H1 (cell line): ENCODE measurements at regions not wholly inside any gene's neighbourhood (a gene's known extent, or its start where the extent isn't known, plus 50 kb on each side); places are given as distances from the start of the nearest gene placed in this dataset.

ENCODE experiments used
- CTCF ChIA-PET: fragments of 300-600 bp; sonication (Branson Sonifier 250); formaldehyde crosslinking; loops from one replicate; lab custom pipeline; 2021; ENCODE audit not compliant: partially characterized antibody; lab: Charles Lee
- POLR2A ChIA-PET: fragments of 300-600 bp; sonication (Branson Sonifier 250); formaldehyde crosslinking; loops from one replicate; lab custom pipeline; 2021; ENCODE audit warnings: inconsistent platforms; ENCODE audit not compliant: partially characterized antibody; lab: Charles Lee
- DNase-seq, 2 experiments: peaks; one replicate each; pipeline versions ENCODE4 v3.0.0 to v3.0.0-alpha.2; 2010 to 2022; ENCODE audit warnings: low spot score in 2 of 2, low read depth in 1 of 2, mixed read lengths in 1 of 2
- FAIRE-seq: peaks from 2 replicates; lab custom pipeline; 2011; peaks lifted over from hg19 to GRCh38; lab: Jason Lieb, UNC
- H2AFZ ChIP-seq: 2 replicates; pipeline ENCODE4 v1.8.1; 2012; ENCODE audit warnings: low read length, inconsistent platforms
- H2AK5ac ChIP-seq: 2 replicates; pipeline ENCODE4 v1.6.1; 2013; ENCODE audit warnings: low read depth, low read length
- H2BK120ac ChIP-seq: replicated peaks from 2 replicates; pipeline ENCODE3; 2013; ENCODE audit warnings: low read depth, low read length, inconsistent platforms
- H2BK12ac ChIP-seq: 2 replicates; pipeline ENCODE4 v1.6.1; 2013; ENCODE audit warnings: low read depth, low read length
- H2BK15ac ChIP-seq: 2 replicates; pipeline ENCODE4 v1.6.1; 2013; ENCODE audit warnings: low read length
- H2BK20ac ChIP-seq: 2 replicates; pipeline ENCODE4 v1.6.1; 2013; ENCODE audit warnings: low read length
- H2BK5ac ChIP-seq: 2 replicates; pipeline ENCODE4 v1.6.1; 2013; ENCODE audit warnings: low read depth, low read length
- H3K14ac ChIP-seq: 2 replicates; pipeline ENCODE4 v1.6.1; 2013; ENCODE audit warnings: inconsistent platforms; ENCODE audit not compliant: insufficient read length
- H3K18ac ChIP-seq: 2 replicates; pipeline ENCODE4 v1.6.1; 2013; ENCODE audit warnings: low read length; ENCODE audit errors: extremely low read depth
- H3K23ac ChIP-seq: 2 replicates; pipeline ENCODE4 v1.6.1; 2013; ENCODE audit warnings: inconsistent platforms; ENCODE audit not compliant: insufficient read length
- H3K23me2 ChIP-seq: 2 replicates; pipeline ENCODE4 v1.6.1; 2013; ENCODE audit warnings: low read depth, low read length
- H3K27ac ChIP-seq: 2 replicates; pipeline ENCODE4 v1.6.1; 2011; ENCODE audit warnings: low read depth, low read length, inconsistent platforms
- H3K27me3 ChIP-seq, 4 experiments: replicated peaks in 1 of 4; 1 replicate in 1 of 4; 2 replicates in 3 of 4; pipeline versions ENCODE4 v1.6.1 to v1.8.1; 2011 to 2013; ENCODE audit warnings: low read length in 3 of 4, mild to moderate bottlenecking in 3 of 4, inconsistent platforms in 2 of 4, mixed read lengths in 2 of 4, moderate library complexity in 1 of 4; ENCODE audit not compliant: control insufficient read depth in 3 of 4, insufficient read depth in 3 of 4; ENCODE audit errors: extremely low read depth in 1 of 4
- H3K36me3 ChIP-seq, 4 experiments: 2 replicates each; pipeline versions ENCODE4 v1.6.1 to v1.8.1; 2011 to 2013; ENCODE audit warnings: mild to moderate bottlenecking in 4 of 4, low read length in 3 of 4, moderate library complexity in 2 of 4, control low read depth in 1 of 4, inconsistent platforms in 1 of 4; ENCODE audit not compliant: insufficient read depth in 4 of 4, control insufficient read depth in 2 of 4
- H3K4ac ChIP-seq: replicated peaks from 2 replicates; pipeline ENCODE3; 2013; ENCODE audit warnings: low read length, low read depth, mixed read lengths, inconsistent platforms; ENCODE audit not compliant: insufficient read length
- H3K4me1 ChIP-seq, 4 experiments: replicated peaks in 1 of 4; 1 replicate in 1 of 4; 2 replicates in 3 of 4; pipeline versions ENCODE4 v1.6.1 to v1.8.1; 2011 to 2013; ENCODE audit warnings: low read length in 3 of 4, inconsistent platforms in 2 of 4, mixed read lengths in 1 of 4; ENCODE audit not compliant: insufficient read depth in 4 of 4, control insufficient read depth in 3 of 4
- H3K4me2 ChIP-seq, 2 experiments: 2 replicates each; pipeline versions ENCODE4 v1.6.1 to v1.8.1; 2011 to 2013; ENCODE audit warnings: low read depth in 2 of 2, low read length in 2 of 2, control low read depth in 1 of 2, inconsistent platforms in 1 of 2, mild to moderate bottlenecking in 1 of 2; ENCODE audit not compliant: insufficient read depth in 1 of 2
- H3K4me3 ChIP-seq, 4 experiments: fragments of 200-600, 300-600 bp in 1 of 4; sonication (generic), shearing (Covaris generic), sonication (Bioruptor Twin) in 1 of 4; 2 replicates each; pipeline versions ENCODE4 v1.5.1 to v1.8.1; 2011 to 2016; ENCODE audit warnings: low read length in 4 of 4, low read depth in 3 of 4, control low read depth in 2 of 4, inconsistent platforms in 2 of 4, mild to moderate bottlenecking in 2 of 4, mixed read lengths in 1 of 4, moderate library complexity in 1 of 4; ENCODE audit not compliant: insufficient read depth in 2 of 4; ENCODE audit errors: extremely low read depth in 1 of 4
- H3K56ac ChIP-seq: replicated peaks from 2 replicates; pipeline ENCODE3; 2013; ENCODE audit warnings: low read depth, mild to moderate bottlenecking, mixed read lengths, low read length, inconsistent platforms; ENCODE audit not compliant: insufficient read length
- H3K79me1 ChIP-seq: 2 replicates; pipeline ENCODE4 v1.6.1; 2013; ENCODE audit warnings: low read depth, low read length, control low read depth
- H3K79me2 ChIP-seq, 2 experiments: 2 replicates each; pipeline versions ENCODE4 v1.6.1 to v1.8.1; 2012 to 2013; ENCODE audit warnings: low read length in 2 of 2, mild to moderate bottlenecking in 2 of 2, inconsistent platforms in 1 of 2; ENCODE audit not compliant: insufficient read depth in 2 of 2, control insufficient read depth in 1 of 2
- H3K9ac ChIP-seq, 4 experiments: replicated peaks in 1 of 4; 1 replicate in 1 of 4; 2 replicates in 3 of 4; pipeline versions ENCODE4 v1.6.1 to v1.8.1; 2011 to 2013; ENCODE audit warnings: low read depth in 3 of 4, low read length in 3 of 4, control low read depth in 2 of 4, mild to moderate bottlenecking in 2 of 4, moderate library complexity in 2 of 4, inconsistent platforms in 1 of 4; ENCODE audit errors: extremely low read depth in 1 of 4
- H3K9me3 ChIP-seq, 2 experiments: 2 replicates each; pipeline versions ENCODE4 v1.6.1 to v1.8.1; 2012 to 2013; ENCODE audit warnings: mild to moderate bottlenecking in 2 of 2, moderate library complexity in 2 of 2, control low read depth in 1 of 2, inconsistent platforms in 1 of 2, low read depth in 1 of 2, low read length in 1 of 2, mixed read lengths in 1 of 2; ENCODE audit not compliant: insufficient read depth in 2 of 2
- H4K20me1 ChIP-seq, 2 experiments: replicated peaks in 1 of 2; 2 replicates each; pipeline versions ENCODE3 to v1.8.1; 2011 to 2013; ENCODE audit warnings: inconsistent platforms in 2 of 2, low read length in 2 of 2, mild to moderate bottlenecking in 1 of 2; ENCODE audit not compliant: insufficient read depth in 2 of 2, control insufficient read depth in 1 of 2
- H4K5ac ChIP-seq: 2 replicates; pipeline ENCODE4 v1.6.1; 2013; ENCODE audit warnings: low read length, low read depth, mixed read lengths, inconsistent platforms; ENCODE audit not compliant: insufficient read length
- H4K8ac ChIP-seq: 2 replicates; pipeline ENCODE4 v1.8.0; 2013; ENCODE audit warnings: mild to moderate bottlenecking, moderate library complexity, low read length, inconsistent platforms; ENCODE audit not compliant: insufficient read depth; ENCODE audit errors: extremely low read depth
- H4K91ac ChIP-seq: replicated peaks from 2 replicates; pipeline ENCODE3; 2013; ENCODE audit warnings: low read length, mixed read lengths, inconsistent platforms; ENCODE audit not compliant: insufficient read length
- KDM5A ChIP-seq: fragments of 200-600 bp; IDR thresholded peaks from 2 replicates; pipeline ENCODE4 v1.7.1; 2012; ENCODE audit warnings: mild to moderate bottlenecking, low read length, inconsistent platforms, mixed read lengths
- WGBS, 2 experiments: shearing (Covaris generic) in 1 of 2; methylation state at CpG; one replicate each; pipeline versions ENCODE4 v1.1.6 to v1.1.7; 2013 to 2015; ENCODE audit warnings: low lambda C conversion rate in 2 of 2, mixed read lengths in 2 of 2, inconsistent platforms in 1 of 2, low coverage in 1 of 2, missing lambda C conversion rate in 1 of 2; ENCODE audit not compliant: insufficient replicate concordance in 2 of 2, insufficient coverage in 1 of 2, insufficient read length in 1 of 2; ENCODE audit errors: extremely low coverage in 1 of 2, missing lambda C conversion rate in 1 of 2; 5-methylcytosine and 5-hydroxymethylcytosine counted together

DNA sequence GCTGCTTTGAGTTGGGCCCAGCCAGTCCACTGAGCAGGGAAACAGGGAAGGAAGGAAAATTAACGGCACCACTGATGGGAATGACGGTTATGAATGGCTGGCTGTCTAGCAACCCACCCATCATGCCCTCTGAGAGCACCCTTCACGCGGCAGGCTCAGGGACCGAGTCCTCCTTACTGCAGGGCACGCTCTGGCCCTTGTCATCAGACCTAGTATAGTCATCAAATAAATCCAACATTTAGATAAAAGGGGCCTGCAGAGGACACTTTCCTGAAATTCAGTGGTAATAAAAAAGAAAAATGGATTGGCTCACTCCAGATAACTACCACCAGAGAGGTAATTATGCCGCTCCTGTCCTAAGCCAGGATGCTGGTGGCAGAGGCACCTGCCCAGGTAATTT lies 509.4 kb downstream of the MATN1 start:
- DNase-seq (no peak), FAIRE-seq (no peak)
- WGBS, 2 experiments: 81% methylated on average over 7 of the region's 7 CpGs; no CpG with 5 or more reads in 1 of the 2 experiments
- H2AFZ ChIP-seq: no peak overlapping the region
- H2BK120ac ChIP-seq: no peak overlapping the region
- no peaks in the 10 kb centered on the region for H3K23me2 ChIP-seq
- H4K8ac ChIP-seq: no peak overlapping the region
- H2BK5ac ChIP-seq: no peak overlapping the region
- no peak overlapping the region for H2BK15ac ChIP-seq
- H3K14ac ChIP-seq: no peak overlapping the region
- no peaks in the 10 kb centered on the region for H3K36me3 ChIP-seq
- H3K79me2 ChIP-seq: peaks cover 0 to 3% of the 10 kb centered on the region in 2 experiments; a peak in 1 of 4 replicates
- no peak overlapping the region for H3K23ac ChIP-seq
- no peak overlapping the region for H3K4ac ChIP-seq
- peaks cover 0 to 2% of the 10 kb centered on the region in 2 experiments for H4K20me1 ChIP-seq
- H2BK20ac ChIP-seq: no peak overlapping the region
- H3K4me1 ChIP-seq: no peaks in the 10 kb centered on the region
- H4K91ac ChIP-seq: no peak overlapping the region
- no peak overlapping the region for H3K4me2 ChIP-seq
- no peak overlapping the region for H3K56ac ChIP-seq
- H4K5ac ChIP-seq: no peak overlapping the region
- H2AK5ac ChIP-seq: no peak overlapping the region
- CTCF ChIA-PET: interaction anchor here (0.9 to 1.6 kb wide), 2 partner anchors 10 to 18 kb away, joined by 3 to 4 read pairs; no protein-coding TSS in a partner anchor
- H3K27ac ChIP-seq: no peak overlapping the region
- no peaks in the 10 kb centered on the region for H3K79me1 ChIP-seq
- H3K27me3 ChIP-seq: no peaks in the 10 kb centered on the region
- H3K9me3 ChIP-seq: peaks cover 0 to 4% of the 10 kb centered on the region in 2 experiments; a peak in 1 of 4 replicates
- H2BK12ac ChIP-seq: no peak overlapping the region
- POLR2A ChIA-PET: no interaction called here
- no peak overlapping the region for H3K4me3 ChIP-seq
- no peak overlapping the region for H3K9ac ChIP-seq
- H3K18ac ChIP-seq: no peak overlapping the region
- TF ChIP-seq KDM5A: no peak
